IgD-negative memory B cell (primary cell): ENCODE measurements at regions not wholly inside any gene's neighbourhood (a gene's known extent, or its start where the extent isn't known, plus 50 kb on each side); places are given as distances from the start of the nearest gene placed in this dataset.
A peak's percentile ranks its signal among the peaks of the same experiment; 100 is the strongest.

ENCODE experiments used
- H3K27ac Mint-ChIP-seq, 3 donors: one replicate each; pipeline ENCODE4 v1.8.0; 2020 to 2022; ENCODE audit warnings: mild to moderate bottlenecking in 3 of 3, mixed read lengths in 3 of 3, moderate library complexity in 1 of 3
- H3K27me3 Mint-ChIP-seq: one replicate; pipeline ENCODE4 v1.8.0; 2021; ENCODE audit warnings: mixed read lengths
- H3K36me3 Mint-ChIP-seq: one replicate; pipeline ENCODE4 v1.8.0; 2020; ENCODE audit warnings: mild to moderate bottlenecking, mixed read lengths
- H3K4me1 Mint-ChIP-seq, 3 donors: one replicate each; pipeline ENCODE4 v1.8.0; 2020 to 2022; ENCODE audit warnings: mixed read lengths in 3 of 3, mild to moderate bottlenecking in 1 of 3
- H3K4me3 Mint-ChIP-seq, 4 donors: one replicate each; pipeline ENCODE4 v1.8.0; 2020 to 2022; ENCODE audit warnings: mild to moderate bottlenecking in 4 of 4, mixed read lengths in 4 of 4, moderate library complexity in 3 of 4
- H3K9me3 Mint-ChIP-seq, 3 donors: one replicate each; pipeline ENCODE4 v1.8.0; 2020 to 2021; ENCODE audit warnings: mixed read lengths in 3 of 3, mild to moderate bottlenecking in 1 of 3

DNA sequence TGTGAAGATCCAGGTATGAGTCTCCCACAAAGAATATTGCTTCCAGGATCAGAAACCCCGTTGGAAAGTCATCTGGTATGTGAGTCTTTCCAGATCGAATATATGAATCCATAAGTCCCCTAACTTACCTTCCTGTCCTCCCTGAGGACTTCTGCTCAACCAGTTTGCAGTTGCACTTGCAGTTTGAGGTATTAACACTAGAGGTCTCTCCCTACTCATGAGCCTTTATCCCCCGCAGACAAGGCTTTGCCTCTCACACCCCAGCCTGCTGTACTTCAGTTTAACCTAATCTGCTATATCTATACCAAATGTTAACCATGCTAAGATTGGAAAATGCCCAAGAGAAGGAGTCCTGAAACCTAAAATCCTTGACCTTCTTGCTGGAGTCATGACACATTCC, 135.3 kb upstream of the DEFB112 start:
- H3K4me3 Mint-ChIP-seq, result no peak overlapping the region
- peaks cover 0 to 2% (median 0%) of the 10 kb centered on the region in 3 donors for H3K4me1 Mint-ChIP-seq
- H3K27me3 Mint-ChIP-seq, result no peaks in the 10 kb centered on the region
- H3K27ac Mint-ChIP-seq, result no peak overlapping the region
- peaks cover 2% of the 10 kb centered on the region for H3K36me3 Mint-ChIP-seq
- H3K9me3 Mint-ChIP-seq, result peaks cover 0 to 10% (median 6%) of the 10 kb centered on the region in 3 donors

- Mint-ChIP-seq H3K9me3 (peaks cover 0 to 10% (median 3%) of the 10 kb centered on the region in 3 donors), H3K36me3 (peaks cover 2% of the 10 kb centered on the region), H3K27me3 (no peaks in the 10 kb centered on the region), H3K4me1 (peaks cover 0 to 2% (median 0%) of the 10 kb centered on the region in 3 donors), H3K4me3 (no peak overlapping the region), H3K27ac (no peak overlapping the region)
These were observed 137.7 kb upstream of the DEFB112 start for GRCh38 chr6:50187351-50187921.

GRCh38 chr6:50198245-50198644, 148.5 kb upstream of the DEFB112 start:
- peaks cover 0 to 7% (median 0%) of the 10 kb centered on the region in 3 donors for H3K9me3 Mint-ChIP-seq
- H3K36me3 Mint-ChIP-seq, result no peaks in the 10 kb centered on the region
- no peak overlapping the region for H3K27ac Mint-ChIP-seq
- H3K4me3 Mint-ChIP-seq, result no peak overlapping the region
- H3K27me3 Mint-ChIP-seq, result no peaks in the 10 kb centered on the region
- no peaks in the 10 kb centered on the region for H3K4me1 Mint-ChIP-seq

DNA sequence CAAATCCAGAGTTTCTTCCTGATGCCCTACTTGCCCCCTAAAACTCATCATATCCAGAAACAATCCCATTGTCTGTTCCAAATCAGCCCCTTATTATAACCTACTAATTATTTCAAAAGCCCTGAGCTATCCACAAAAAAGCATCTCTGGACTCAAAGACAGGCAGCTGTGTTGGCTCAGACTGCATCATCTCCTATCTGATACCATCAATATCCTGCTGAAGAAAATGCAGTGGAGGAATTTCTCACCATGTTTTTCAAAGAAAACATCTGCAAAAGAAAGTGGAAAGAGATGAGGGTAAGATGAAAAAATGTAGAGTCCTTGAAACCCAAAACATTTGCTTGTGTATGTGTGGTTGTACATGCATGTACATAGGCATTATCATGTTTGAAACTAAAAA, 153.0 kb upstream of the DEFB112 start:
- Mint-ChIP-seq H3K4me1 (no peaks in the 10 kb centered on the region), H3K9me3 (peaks cover 0 to 6% (median 0%) of the 10 kb centered on the region in 3 donors), H3K36me3 (no peaks in the 10 kb centered on the region), H3K27ac (no peak overlapping the region), H3K4me3 (no peak overlapping the region), H3K27me3 (no peaks in the 10 kb centered on the region)

- Mint-ChIP-seq H3K36me3 (peaks cover 1% of the 10 kb centered on the region), H3K4me1 (no peaks in the 10 kb centered on the region), H3K9me3 (peaks cover 2 to 5% (median 2%) of the 10 kb centered on the region in 3 donors), H3K27ac (no peak overlapping the region), H3K27me3 (no peaks in the 10 kb centered on the region), H3K4me3 (no peak overlapping the region)
These were observed 161.9 kb upstream of the DEFB112 start for GRCh38 chr6:50211582-50211981.

GRCh38 chr6:50213146-50213545, 163.4 kb upstream of the DEFB112 start:
- H3K27ac Mint-ChIP-seq, result no peak overlapping the region
- no peaks in the 10 kb centered on the region for H3K4me1 Mint-ChIP-seq
- H3K9me3 Mint-ChIP-seq, result peaks cover 2 to 5% (median 2%) of the 10 kb centered on the region in 3 donors
- peaks cover 1% of the 10 kb centered on the region for H3K36me3 Mint-ChIP-seq
- no peaks in the 10 kb centered on the region for H3K27me3 Mint-ChIP-seq
- no peak overlapping the region for H3K4me3 Mint-ChIP-seq

DNA sequence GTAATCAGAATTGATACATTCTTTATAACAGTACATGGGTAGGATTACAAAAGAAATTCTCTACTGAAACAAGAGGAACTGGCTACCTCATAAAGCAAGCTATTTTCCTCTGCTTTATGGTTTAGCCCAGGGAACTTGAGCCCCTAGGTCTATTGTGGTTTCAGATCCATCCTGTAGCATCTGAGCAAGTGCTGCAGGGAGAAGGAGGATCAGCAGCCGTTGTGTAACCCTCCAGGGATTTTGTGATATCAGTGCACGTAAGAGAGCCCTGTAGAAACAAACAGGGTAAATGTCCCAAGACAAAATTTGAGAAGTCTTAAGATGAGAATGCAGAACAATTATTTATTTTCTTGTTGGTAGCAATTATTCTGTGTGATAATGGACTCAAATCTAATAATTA, 165.2 kb upstream of the DEFB112 start:
- Mint-ChIP-seq H3K27ac (no peak overlapping the region), H3K9me3 (peaks cover 0 to 10% (median 4%) of the 10 kb centered on the region in 3 donors), H3K4me3 (no peak overlapping the region), H3K27me3 (no peaks in the 10 kb centered on the region), H3K4me1 (no peaks in the 10 kb centered on the region), H3K36me3 (no peaks in the 10 kb centered on the region)

DNA sequence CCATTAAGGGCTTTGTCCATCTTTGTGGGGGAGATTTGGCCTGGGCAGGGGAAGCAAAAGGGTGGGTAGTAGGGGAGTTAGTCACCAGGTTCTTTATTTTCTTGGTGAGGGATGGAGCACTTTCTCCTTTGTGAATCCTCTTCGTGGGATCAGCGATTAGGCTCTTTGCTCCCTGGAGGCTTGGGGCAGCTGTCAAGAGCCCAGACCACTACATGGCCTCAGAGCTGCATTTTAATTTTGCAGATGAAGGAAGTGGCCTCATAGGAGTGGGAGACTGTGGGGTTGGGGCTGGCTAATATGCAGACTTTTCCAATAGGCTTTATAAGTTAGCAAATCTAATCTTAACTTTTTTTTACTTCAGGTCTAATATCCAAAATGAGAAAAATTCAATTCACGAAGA, 168.1 kb upstream of the DEFB112 start:
- Mint-ChIP-seq H3K36me3 (no peaks in the 10 kb centered on the region), H3K9me3 (peaks cover 2 to 20% (median 4%) of the 10 kb centered on the region in 3 donors), H3K27me3 (no peaks in the 10 kb centered on the region), H3K4me3 (no peak overlapping the region), H3K27ac (no peak overlapping the region), H3K4me1 (no peaks in the 10 kb centered on the region)

GRCh38 chr6:50236164-50236563, 186.4 kb upstream of the DEFB112 start:
- Mint-ChIP-seq H3K27me3 (no peaks in the 10 kb centered on the region), H3K9me3 (peaks cover 0 to 4% (median 3%) of the 10 kb centered on the region in 3 donors), H3K36me3 (no peaks in the 10 kb centered on the region), H3K27ac (no peak overlapping the region), H3K4me1 (no peaks in the 10 kb centered on the region), H3K4me3 (no peak overlapping the region)

- Mint-ChIP-seq H3K27ac (no peak overlapping the region), H3K27me3 (no peaks in the 10 kb centered on the region), H3K4me3 (no peak overlapping the region), H3K4me1 (no peaks in the 10 kb centered on the region), H3K9me3 (peaks cover 1 to 4% (median 3%) of the 10 kb centered on the region in 3 donors), H3K36me3 (no peaks in the 10 kb centered on the region)
These were observed 190.1 kb upstream of the DEFB112 start for GRCh38 chr6:50239853-50240252.

- H3K9me3 Mint-ChIP-seq, result peaks cover 1 to 10% (median 3%) of the 10 kb centered on the region in 3 donors
- no peaks in the 10 kb centered on the region for H3K36me3 Mint-ChIP-seq
- H3K27ac Mint-ChIP-seq, result no peak overlapping the region
- H3K4me3 Mint-ChIP-seq, result no peak overlapping the region
- H3K27me3 Mint-ChIP-seq, result no peaks in the 10 kb centered on the region
- no peaks in the 10 kb centered on the region for H3K4me1 Mint-ChIP-seq
These were observed 191.3 kb upstream of the DEFB112 start for GRCh38 chr6:50240986-50241385.

GRCh38 chr6:50249493-50249892, 199.8 kb upstream of the DEFB112 start:
- Mint-ChIP-seq H3K27me3 (no peaks in the 10 kb centered on the region), H3K9me3 (peaks cover 0 to 6% (median 0%) of the 10 kb centered on the region in 3 donors), H3K36me3 (no peaks in the 10 kb centered on the region), H3K4me3 (no peak overlapping the region), H3K4me1 (no peaks in the 10 kb centered on the region), H3K27ac (no peak overlapping the region)

GRCh38 chr6:50257322-50257721, 207.6 kb upstream of the DEFB112 start:
- Mint-ChIP-seq H3K36me3 (no peaks in the 10 kb centered on the region), H3K27ac (no peak overlapping the region), H3K4me1 (no peaks in the 10 kb centered on the region), H3K9me3 (peaks cover 0 to 15% (median 6%) of the 10 kb centered on the region in 3 donors), H3K27me3 (no peaks in the 10 kb centered on the region), H3K4me3 (no peak overlapping the region)

GRCh38 chr6:50259903-50260302, 210.2 kb upstream of the DEFB112 start:
- H3K27ac Mint-ChIP-seq, result peak overlapping the region in 1 of 3 donors; percentile 67
- H3K4me3 Mint-ChIP-seq, result peak overlapping the region in 1 of 4 donors; percentile 65
- H3K4me1 Mint-ChIP-seq, result no peaks in the 10 kb centered on the region
- peaks cover 5 to 24% (median 8%) of the 10 kb centered on the region in 3 donors for H3K9me3 Mint-ChIP-seq
- no peaks in the 10 kb centered on the region for H3K27me3 Mint-ChIP-seq
- H3K36me3 Mint-ChIP-seq, result no peaks in the 10 kb centered on the region

GRCh38 chr6:50264995-50265571, 215.4 kb upstream of the DEFB112 start:
- Mint-ChIP-seq H3K4me1 (no peaks in the 10 kb centered on the region), H3K27ac (no peak overlapping the region), H3K4me3 (no peak overlapping the region), H3K27me3 (no peaks in the 10 kb centered on the region), H3K9me3 (peaks cover 5 to 16% (median 6%) of the 10 kb centered on the region in 3 donors), H3K36me3 (no peaks in the 10 kb centered on the region)

DNA sequence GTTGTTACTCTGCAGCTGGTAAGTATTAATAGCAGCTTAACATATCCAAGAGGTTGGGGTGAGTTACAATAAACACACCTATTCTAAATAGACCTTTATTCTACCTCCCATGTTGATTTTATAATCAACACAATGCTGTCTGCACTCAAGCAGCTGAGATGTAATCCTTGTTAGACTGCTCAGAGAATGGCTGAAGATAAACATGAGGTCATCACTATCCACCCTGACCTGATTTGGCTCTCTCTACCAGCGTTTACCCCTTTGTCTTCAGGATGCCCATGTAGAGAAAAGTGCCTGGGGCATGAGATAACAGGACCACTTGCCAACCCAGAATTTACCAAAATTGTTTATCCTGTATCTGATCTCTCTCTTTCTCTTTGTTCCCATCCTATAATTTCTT, 220.7 kb upstream of the DEFB112 start:
- H3K27me3 Mint-ChIP-seq, result no peaks in the 10 kb centered on the region
- H3K9me3 Mint-ChIP-seq, result peaks cover 0 to 13% (median 2%) of the 10 kb centered on the region in 3 donors
- no peak overlapping the region for H3K4me3 Mint-ChIP-seq
- no peaks in the 10 kb centered on the region for H3K4me1 Mint-ChIP-seq
- no peaks in the 10 kb centered on the region for H3K36me3 Mint-ChIP-seq
- no peak overlapping the region for H3K27ac Mint-ChIP-seq
